OCI-LY1 (cell line): ENCODE measurements at regions not wholly inside any gene's neighbourhood (a gene's known extent, or its start where the extent isn't known, plus 50 kb on each side); places are given as distances from the start of the nearest gene placed in this dataset.

ENCODE experiments used
- H2AFZ ChIP-seq: fragments of 200-600 bp; sonication (generic), shearing (Covaris generic); 2 replicates; pipeline ENCODE4 v1.6.0; 2014; ENCODE audit warnings: antibody characterized with exemption, mild to moderate bottlenecking, low read length
- H3F3A ChIP-seq: fragments of 200-600 bp; sonication (generic), shearing (Covaris generic); 2 replicates; pipeline ENCODE4 v1.6.0; 2014; ENCODE audit warnings: mild to moderate bottlenecking, antibody characterized with exemption, low read length, moderate library complexity; ENCODE audit not compliant: insufficient read depth
- H3K27ac ChIP-seq: fragments of 200-600 bp; sonication (generic); 2 replicates; pipeline ENCODE4 v1.5.1; 2014; ENCODE audit warnings: low read length, mixed run types, mild to moderate bottlenecking, low read depth; ENCODE audit not compliant: poor library complexity, severe bottlenecking
- H3K27me3 ChIP-seq: fragments of 200-600 bp; sonication (generic); 2 replicates; pipeline ENCODE4 v1.6.0; 2014; ENCODE audit warnings: antibody characterized with exemption, mild to moderate bottlenecking, low read length, moderate library complexity; ENCODE audit not compliant: insufficient read depth
- H3K36me3 ChIP-seq: fragments of 200-600 bp; sonication (generic); 2 replicates; pipeline ENCODE4 v1.6.1; 2014; ENCODE audit warnings: mild to moderate bottlenecking, antibody characterized with exemption, low read length, moderate library complexity, mixed read lengths; ENCODE audit not compliant: insufficient read depth
- H3K4me1 ChIP-seq: fragments of 200-600 bp; sonication (generic); 2 replicates; pipeline ENCODE4 v1.5.1; 2014; ENCODE audit warnings: mild to moderate bottlenecking, low read length, moderate library complexity; ENCODE audit not compliant: insufficient read depth, severe bottlenecking
- H3K4me2 ChIP-seq: fragments of 200-600 bp; sonication (generic), shearing (Covaris generic); 2 replicates; pipeline ENCODE4 v1.6.1; 2014; ENCODE audit warnings: low read length
- H3K4me3 ChIP-seq: fragments of 200-600 bp; sonication (generic); 2 replicates; pipeline ENCODE4 v1.5.1; 2014; ENCODE audit warnings: low read length, low read depth, mild to moderate bottlenecking, mixed read lengths; ENCODE audit not compliant: poor library complexity, severe bottlenecking
- H3K79me2 ChIP-seq: fragments of 200-600 bp; shearing (Covaris generic); 2 replicates; pipeline ENCODE4 v1.6.1; 2016; ENCODE audit warnings: mixed run types, low read length, mixed read lengths; ENCODE audit not compliant: insufficient read depth
- H3K9ac ChIP-seq: fragments of 200-600 bp; sonication (generic), shearing (Covaris generic); 2 replicates; pipeline ENCODE4 v1.6.1; 2014; ENCODE audit warnings: mild to moderate bottlenecking, low read length, mixed read lengths
- H3K9me2 ChIP-seq: fragments of 200-600 bp; sonication (generic), shearing (Covaris generic); 2 replicates; pipeline ENCODE4 v1.6.1; 2014; ENCODE audit warnings: low read depth, mild to moderate bottlenecking, low read length, mixed read lengths
- H3K9me3 ChIP-seq: fragments of 200-600 bp; shearing (Covaris generic); 2 replicates; pipeline ENCODE4 v1.6.1; 2014; ENCODE audit warnings: low read length, mixed read lengths
- H4K20me1 ChIP-seq: fragments of 200-600 bp; sonication (generic), shearing (Covaris generic); 2 replicates; pipeline ENCODE4 v1.6.0; 2016; ENCODE audit warnings: mild to moderate bottlenecking, low read length; ENCODE audit not compliant: insufficient read depth
- CTCF ChIP-seq: fragments of 200-600 bp; sonication (generic), shearing (Covaris generic); IDR thresholded peaks from 2 replicates; pipeline ENCODE4 v1.5.1; 2017; ENCODE audit warnings: mild to moderate bottlenecking, antibody characterized with exemption, low read length, moderate library complexity, mixed read lengths
- EZH2 ChIP-seq: fragments of 200-600 bp; sonication (generic), shearing (Covaris generic); IDR thresholded peaks from 2 replicates; pipeline ENCODE4 v1.8.0; 2017; ENCODE audit warnings: borderline replicate concordance, mixed run types, mild to moderate bottlenecking, antibody characterized with exemption, low read length, moderate library complexity, mixed read lengths

GRCh38 chr17:20924306-20924705, 118.5 kb downstream of the USP22 start:
- no peaks in the 10 kb centered on the region for H3K36me3 ChIP-seq
- no peaks in the 10 kb centered on the region for H3K79me2 ChIP-seq
- no peak overlapping the region for H2AFZ ChIP-seq
- TF ChIP-seq EZH2 = no peak
- no peak for TF ChIP-seq CTCF
- no peak overlapping the region for H3K27ac ChIP-seq
- H3K9me2 ChIP-seq = no peaks in the 10 kb centered on the region
- H4K20me1 ChIP-seq = no peaks in the 10 kb centered on the region
- H3K27me3 ChIP-seq = no peaks in the 10 kb centered on the region
- no peaks in the 10 kb centered on the region for H3K9me3 ChIP-seq
- H3F3A ChIP-seq = no peaks in the 10 kb centered on the region
- no peak overlapping the region for H3K4me3 ChIP-seq
- no peaks in the 10 kb centered on the region for H3K4me1 ChIP-seq
- no peak overlapping the region for H3K4me2 ChIP-seq
- no peak overlapping the region for H3K9ac ChIP-seq

- TF ChIP-seq EZH2 (no peak), CTCF (no peak)
- no peaks in the 10 kb centered on the region for H3K36me3 ChIP-seq
- no peaks in the 10 kb centered on the region for H3K27me3 ChIP-seq
Measured at GRCh38 chr17:20925091-20925490, 117.7 kb downstream of the USP22 start.

GRCh38 chr17:20925954-20926353, 116.9 kb downstream of the USP22 start:
- no peaks in the 10 kb centered on the region for H3K4me1 ChIP-seq
- H3K4me3 ChIP-seq = no peak overlapping the region
- no peaks in the 10 kb centered on the region for H3K36me3 ChIP-seq
- H3K9me2 ChIP-seq = no peaks in the 10 kb centered on the region
- no peaks in the 10 kb centered on the region for H3K79me2 ChIP-seq
- no peak overlapping the region for H3K4me2 ChIP-seq
- no peaks in the 10 kb centered on the region for H3F3A ChIP-seq
- H3K27me3 ChIP-seq = no peaks in the 10 kb centered on the region; the same call in 1 of the 2 replicates
- H3K9me3 ChIP-seq = no peaks in the 10 kb centered on the region
- no peak overlapping the region for H3K27ac ChIP-seq
- no peak overlapping the region for H3K9ac ChIP-seq
- H2AFZ ChIP-seq = no peak overlapping the region
- H4K20me1 ChIP-seq = no peaks in the 10 kb centered on the region
- TF ChIP-seq EZH2 (no peak), CTCF (no peak)

More at GRCh38 chr17:20925091-20925490, 117.7 kb downstream of the USP22 start:
- H3K4me1 ChIP-seq = no peaks in the 10 kb centered on the region
- H3K27ac ChIP-seq = no peak overlapping the region
- no peak overlapping the region for H3K4me2 ChIP-seq
- no peaks in the 10 kb centered on the region for H4K20me1 ChIP-seq
- no peak overlapping the region for H3K4me3 ChIP-seq
- H3K9me2 ChIP-seq = no peaks in the 10 kb centered on the region
- H3F3A ChIP-seq = no peaks in the 10 kb centered on the region
- no peaks in the 10 kb centered on the region for H3K9me3 ChIP-seq
- no peak overlapping the region for H2AFZ ChIP-seq
- H3K79me2 ChIP-seq = no peaks in the 10 kb centered on the region
- H3K9ac ChIP-seq = no peak overlapping the region
